HUDEP-2 (cell line): ENCODE measurements at regions not wholly inside any gene's neighbourhood (a gene's known extent, or its start where the extent isn't known, plus 50 kb on each side); places are given as distances from the start of the nearest gene placed in this dataset.

Source experiments
- DNase-seq, 76 experiments: peaks; one replicate each; lab custom pipeline; 2025; ENCODE audit not compliant: unreplicated experiment in 76 of 76; lab: John Stamatoyannopoulos, UW

DNA sequence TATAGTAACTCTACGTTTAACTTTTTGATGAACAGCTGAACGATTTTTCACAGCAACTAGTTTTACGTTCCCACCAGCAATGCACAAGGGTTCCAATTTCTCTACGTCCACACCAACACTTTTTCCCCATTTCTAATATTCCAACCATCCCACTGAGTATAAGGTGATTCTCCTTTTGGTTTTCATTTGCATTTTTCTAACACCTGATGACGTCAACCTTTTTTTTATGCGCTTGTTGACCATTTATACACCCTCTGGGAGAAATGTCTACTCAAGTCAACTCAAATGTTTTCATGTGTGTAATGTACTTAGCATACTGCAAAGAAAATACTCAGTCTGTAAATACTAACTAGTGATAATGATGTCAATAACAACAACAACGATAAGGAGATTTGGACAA is 177.2 kb upstream of the TENM3 start:
- no peak for DNase-seq

DNA sequence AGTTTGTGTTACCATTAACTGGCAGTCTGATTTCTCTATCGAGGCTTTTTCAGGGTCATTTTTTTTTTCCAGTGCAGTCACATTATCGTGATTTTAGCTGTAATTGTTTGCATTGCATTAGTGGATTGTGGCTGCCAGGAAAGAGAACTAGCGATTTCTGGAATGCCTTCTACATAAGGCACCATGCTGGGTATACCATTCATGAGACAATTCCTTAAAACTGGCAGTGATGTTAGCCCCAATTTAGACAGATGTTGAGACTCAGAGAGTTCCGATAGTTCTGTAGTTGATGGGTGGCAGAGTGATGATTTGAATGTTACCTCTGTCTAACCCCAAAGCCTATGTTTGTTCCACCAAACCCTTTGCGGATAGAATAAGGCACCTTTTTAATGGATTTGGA is 175.4 kb upstream of the TENM3 start:
- no peak for DNase-seq

DNA sequence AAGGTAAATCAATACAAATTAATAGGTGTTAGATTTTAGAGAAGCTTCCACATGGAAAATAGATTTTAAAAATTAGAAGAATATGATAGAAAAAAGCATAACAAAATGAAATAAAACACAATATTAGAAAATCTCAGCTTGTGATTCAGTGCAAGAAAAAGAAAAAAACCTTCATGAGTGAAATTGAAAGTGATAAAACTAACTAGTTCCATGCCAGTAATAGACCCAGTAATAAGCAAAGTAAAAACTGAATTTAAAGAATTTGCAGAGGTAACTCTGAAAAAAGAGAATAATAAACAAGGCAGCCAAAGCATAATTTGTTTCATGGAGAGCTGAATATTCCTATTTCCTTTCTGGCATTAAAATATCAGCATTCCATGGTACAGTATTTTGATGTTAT is 174.3 kb upstream of the TENM3 start:
- no peak for DNase-seq

DNA sequence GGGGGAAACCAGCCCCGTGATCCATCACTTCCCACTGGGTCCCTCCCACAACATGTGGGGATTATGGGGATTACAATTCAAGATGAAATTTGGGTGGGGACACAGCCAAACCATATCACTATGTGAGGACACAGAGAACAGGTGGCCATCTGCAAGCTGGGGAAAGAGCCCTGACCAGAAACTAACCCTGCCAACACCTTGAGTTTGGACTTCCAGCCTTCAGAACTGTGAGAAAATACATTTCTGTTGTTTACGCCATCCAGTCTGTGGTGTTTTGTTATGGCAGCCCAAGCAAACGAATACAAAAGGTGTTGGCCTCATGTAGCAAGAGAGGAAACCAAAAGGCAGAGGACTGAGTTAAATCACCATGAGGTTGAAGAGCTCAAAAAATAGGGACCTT is 169.9 kb upstream of the TENM3 start:
- no peak for DNase-seq

DNA sequence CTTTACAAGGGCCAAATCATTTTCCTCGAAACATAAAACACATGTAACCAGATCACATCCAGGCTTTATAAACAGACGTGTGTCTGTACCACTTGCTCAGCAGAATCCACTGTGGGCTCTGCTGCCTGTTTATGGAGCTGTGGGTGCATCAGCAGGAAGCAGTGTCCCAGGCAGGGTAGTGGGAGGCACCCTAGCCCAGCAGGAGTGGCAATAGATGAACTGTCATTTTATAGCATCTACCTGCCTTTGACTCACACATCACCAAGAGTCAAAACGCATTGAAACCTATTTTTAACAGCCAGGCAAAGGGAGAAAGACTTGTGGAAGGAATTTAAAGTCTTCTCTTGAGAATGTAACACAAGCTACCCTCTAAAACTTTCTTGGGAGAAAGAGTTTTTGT is 169.1 kb upstream of the TENM3 start:
- no peak for DNase-seq

DNA sequence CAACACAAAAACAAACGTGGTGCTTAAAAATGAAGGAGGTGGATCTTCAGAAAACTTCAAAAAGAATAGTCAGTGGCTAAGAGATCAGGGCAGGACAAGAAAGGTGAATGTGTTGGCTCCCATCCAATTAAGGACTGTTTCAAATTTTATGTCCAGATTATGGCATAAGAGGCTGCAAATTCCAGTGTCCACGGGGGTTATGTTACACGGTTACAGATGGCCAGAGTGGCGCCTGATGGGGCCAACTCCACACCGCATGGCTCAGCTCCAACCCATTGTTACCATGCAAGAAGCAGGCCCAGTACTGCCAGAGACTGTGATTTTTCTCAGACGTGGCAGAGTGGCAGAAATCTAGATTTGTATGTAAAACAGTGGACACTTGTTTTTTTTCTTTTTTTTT is 168.4 kb upstream of the TENM3 start:
- no peak for DNase-seq

DNA sequence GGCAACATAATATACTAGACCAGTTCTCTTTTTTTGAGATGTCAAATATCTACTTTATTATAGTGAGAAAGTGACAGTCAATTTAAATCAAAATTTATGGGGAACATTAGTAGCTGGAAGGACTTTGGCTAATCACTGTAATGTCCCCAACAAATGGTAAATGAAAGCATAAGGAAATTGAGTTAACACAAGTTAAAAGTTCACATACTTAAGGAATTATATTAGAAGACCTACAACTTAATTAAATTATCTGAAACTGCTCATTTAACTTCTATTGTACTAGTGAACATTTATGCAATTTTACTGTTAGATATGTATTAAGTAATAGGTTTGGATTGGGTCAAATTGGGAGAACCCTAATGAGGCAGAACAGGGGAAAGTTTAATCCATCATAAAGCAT is 160.3 kb upstream of the TENM3 start:
- DNase-seq: no peak

DNA sequence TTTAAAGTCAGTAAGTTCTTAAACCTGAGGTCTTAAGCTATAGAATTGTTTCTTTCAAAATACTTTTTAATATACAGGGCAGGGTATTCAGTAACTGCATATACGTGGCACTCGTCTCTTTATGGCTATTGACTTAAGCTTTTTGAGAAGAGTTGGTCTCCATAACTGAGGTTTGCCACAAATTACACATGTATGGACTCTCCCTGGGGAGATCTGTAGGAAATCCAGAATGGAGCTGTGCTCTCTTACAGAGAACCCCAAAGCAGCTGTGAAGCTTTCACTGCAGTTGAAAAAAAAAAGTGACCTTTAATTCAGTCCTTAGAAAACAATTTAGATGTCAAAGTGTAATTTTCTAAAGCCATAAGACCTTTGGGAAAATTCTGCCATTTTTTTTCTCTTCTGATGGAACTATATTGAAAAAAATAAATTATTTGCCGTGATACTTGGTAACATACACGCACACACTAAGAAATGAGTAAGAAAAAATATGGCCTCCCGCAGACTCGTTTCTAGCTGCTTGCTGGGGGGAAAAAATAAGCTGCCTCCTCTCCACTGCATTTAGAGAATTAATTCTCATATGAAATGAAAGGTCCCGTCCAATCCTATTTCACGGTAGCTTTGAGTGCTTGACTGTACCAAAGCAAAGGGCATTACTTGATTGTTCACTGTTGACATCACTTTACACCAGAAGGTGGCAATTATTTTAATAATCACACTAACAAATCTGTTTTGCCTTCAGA is 159.4 kb upstream of the TENM3 start:
- DNase-seq: no peak

DNA sequence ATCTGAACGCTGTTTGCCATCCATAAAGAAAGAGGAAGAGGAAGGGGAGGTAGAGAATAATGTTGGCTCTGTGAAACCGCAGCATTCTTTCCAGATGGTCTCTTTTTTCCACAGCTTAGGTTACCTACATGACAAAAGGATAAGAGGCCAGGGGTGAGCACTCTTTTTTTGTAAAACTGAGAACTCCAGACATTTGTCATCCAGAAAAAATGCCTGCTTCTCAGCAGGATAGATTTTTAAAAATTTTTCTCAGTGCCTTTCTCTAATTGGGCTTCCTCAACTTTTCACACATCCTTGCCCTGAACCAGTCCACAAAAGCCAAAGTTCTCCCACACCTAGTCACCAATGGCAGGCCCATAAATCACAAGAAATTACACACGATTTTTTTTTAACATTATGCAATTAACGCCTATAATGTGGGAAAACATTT is 158.1 kb upstream of the TENM3 start:
- DNase-seq: no peak

DNA sequence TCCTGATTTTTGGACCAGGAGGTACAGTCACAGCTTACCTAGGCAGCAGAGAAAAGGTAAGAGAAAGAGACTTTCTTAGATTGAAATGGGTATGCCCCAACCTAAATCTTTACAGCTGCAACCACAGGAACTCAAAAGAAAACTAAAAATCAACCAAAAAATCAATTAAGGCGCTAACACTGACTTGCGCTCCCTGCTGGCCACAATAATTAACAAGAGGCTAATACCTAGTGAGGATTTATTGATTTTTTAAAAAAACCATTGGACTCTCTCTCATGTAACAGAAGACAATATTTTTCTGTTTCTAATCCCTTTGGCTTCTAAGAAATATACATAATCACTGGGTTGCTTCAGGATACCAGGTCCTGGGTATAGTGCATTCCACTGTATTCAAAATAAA is 153.9 kb upstream of the TENM3 start:
- no peak for DNase-seq

DNA sequence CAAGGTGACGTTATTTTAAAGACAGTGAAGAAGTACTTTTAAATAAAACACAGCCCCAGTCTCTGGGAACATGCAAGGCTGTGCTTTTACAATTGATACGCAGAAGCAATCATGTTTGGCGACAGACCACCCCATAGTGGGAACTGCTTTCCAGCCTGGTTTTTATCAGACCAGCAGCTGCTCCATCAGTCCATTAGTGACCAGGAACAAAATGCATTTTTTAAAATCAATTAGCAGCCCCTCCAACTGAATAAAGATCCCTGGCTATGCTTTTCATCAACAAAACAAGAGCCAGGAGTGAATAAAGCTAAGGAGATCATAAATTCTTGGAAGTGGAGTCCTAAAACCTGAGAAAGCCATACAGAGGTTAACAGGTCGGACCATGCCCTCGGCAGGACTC is 153.0 kb upstream of the TENM3 start:
- no peak for DNase-seq

DNA sequence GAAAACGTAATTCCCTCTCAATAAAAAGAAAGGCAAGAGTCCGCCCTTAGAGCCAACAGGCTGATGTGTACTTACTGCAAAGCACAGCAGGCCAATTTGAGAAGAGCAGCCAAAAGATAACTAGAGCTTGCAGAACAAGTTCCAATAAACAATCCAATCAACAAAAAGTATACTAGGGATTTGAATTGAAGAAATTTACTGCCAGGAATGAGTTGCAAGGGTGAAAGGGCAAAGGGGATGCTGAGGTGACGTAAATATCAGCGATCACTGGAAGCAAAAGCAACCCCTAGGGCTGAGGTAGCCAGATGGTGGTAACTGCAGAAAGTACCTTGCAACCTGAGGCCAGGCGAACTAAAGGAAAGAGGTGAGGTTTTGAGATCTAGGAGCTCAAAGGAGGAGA is 152.1 kb upstream of the TENM3 start:
- DNase-seq: no peak

DNA sequence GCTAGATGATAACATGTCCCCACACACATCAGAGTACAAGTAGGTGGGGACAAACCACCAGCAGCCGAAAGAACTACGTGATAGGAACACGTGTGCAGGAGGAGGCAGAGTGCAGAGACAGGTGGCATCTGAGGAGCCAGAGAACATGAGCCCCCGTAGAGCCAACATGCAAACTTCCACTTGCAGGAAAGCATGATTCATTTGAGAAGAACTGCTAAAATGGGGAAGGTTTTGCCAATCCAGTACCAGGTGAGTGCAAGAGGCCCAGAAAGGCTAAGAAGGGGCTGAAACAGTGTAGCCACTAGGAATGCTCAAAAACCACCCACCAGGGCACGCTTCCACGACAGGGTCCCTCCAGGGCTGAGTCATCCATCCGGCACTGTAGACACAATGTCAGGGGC is 149.8 kb upstream of the TENM3 start:
- no peak for DNase-seq

DNA sequence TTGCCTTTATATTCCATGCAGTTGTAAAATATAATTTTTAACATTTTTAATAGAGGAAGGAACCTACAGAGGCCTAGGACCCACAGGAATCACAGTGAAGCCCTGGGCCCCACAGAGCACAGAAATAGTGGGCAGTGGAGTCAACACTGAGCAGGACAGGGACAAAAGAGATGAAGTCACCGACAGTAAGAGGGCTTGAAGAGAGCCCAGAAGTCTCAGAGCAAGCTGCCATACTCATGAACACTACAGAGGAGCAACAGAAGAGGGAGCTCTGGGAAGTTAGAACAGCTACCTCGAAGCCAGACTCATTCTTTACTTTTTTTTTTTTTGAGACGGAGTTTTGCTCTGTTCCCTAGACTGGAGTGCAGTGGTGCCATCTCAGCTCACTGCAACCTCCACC is 149.3 kb upstream of the TENM3 start:
- DNase-seq: no peak

DNA sequence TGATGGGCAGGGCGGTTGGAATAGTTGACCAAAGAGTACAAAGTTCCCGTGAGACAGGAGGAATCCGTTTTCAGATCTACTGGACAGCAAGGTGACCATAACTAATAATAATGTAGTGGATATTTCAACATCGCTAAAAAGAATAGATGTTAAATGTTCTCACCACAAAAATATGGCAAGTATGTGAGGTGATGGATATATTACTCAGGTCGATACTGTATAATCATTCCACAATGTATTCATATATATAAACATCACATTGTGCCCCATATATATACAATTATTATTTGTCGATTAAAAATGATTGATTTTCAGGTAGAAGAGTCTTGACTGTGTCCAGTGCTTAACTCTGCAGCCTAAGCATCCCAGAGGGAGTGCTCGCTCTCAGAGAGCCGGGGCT is 141.6 kb upstream of the TENM3 start:
- DNase-seq: no peak

DNA sequence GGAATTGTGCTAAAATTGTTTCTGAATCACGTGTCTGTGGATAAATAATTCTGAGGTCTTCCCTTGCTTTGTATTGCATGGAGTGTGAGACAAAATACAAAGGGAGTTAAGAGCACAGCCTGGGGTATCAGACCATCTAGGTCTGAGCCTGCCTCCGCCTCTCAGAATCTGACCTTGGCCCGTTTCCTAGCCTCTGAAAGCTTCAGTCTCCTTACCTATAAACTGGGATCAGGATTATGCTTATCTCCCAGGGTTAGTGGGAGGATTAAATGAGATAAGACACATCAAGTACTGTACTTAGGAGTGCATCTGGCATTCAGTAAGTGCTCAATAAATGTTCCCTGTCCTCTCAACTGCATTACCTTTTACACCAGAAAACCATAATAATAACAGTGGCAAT is 140.6 kb upstream of the TENM3 start:
- DNase-seq: no peak

DNA sequence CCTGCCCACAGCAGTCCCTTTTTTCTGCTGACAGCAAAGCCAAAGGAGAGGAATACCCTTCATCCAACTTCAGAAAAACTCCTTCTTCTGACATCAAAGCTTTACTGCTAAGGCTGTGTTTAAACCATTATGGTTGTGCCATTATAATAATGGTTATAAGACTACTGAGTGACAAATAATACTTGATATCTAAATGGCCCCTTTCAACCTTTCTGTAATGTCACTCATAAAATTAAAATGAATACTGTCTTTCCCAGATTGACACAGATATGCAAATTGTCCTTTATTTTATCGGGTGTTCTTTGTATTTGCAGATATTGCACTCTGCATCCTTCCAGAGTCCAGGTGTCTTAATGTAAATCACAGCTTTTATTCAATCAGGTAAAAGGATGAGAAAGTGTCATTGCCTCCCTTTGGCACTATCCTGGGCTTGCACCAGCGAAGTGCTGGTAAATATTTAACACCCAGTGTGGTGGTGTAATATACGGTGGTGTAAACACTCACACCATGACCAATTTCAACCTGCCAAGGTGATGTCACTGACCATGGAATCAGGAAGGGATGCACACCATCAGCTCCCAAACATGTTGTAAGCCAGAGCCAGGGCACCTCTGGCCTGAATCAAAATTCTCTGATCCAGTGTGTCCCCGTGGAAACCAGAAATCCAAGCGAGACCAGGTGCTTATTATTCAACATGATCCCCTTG is 139.4 kb upstream of the TENM3 start:
- no peak for DNase-seq

DNA sequence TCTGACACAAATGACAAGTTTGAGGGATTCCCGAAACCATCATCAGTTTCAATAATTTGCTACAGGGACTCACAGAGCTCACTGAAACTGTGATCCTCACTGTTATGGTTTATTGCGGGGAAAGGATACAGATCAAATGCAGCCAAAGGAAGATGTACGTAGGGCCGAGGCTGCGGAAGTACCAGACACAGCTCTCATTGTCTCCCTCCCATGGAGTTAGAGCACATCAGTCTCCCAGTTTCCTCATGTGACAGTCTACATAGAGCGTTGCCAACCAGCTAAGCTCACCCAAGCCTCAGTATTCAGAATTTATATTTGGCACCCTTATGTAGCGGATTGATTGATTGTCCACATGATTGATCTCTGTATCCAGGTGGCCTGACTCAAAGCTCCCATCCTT is 137.8 kb upstream of the TENM3 start:
- DNase-seq: no peak

DNA sequence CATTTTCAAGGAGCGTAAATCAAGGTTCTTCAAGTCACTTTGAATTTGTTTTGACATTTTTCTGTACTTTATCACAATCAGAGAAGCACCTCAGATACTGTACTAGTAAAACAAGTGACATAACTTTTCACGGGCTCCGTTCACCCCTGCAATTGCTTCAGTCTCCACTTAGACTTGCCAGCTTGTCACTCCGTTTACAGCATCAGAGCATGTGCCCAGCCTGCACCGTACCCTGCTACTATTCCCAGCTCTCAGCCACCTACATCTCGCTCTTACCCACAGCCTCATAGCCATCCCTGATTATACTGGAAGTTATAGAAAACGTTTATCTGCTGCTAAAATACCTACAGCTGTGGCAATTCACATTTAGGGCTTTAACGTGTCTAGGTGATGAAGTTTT is 135.3 kb upstream of the TENM3 start:
- no peak for DNase-seq

DNA sequence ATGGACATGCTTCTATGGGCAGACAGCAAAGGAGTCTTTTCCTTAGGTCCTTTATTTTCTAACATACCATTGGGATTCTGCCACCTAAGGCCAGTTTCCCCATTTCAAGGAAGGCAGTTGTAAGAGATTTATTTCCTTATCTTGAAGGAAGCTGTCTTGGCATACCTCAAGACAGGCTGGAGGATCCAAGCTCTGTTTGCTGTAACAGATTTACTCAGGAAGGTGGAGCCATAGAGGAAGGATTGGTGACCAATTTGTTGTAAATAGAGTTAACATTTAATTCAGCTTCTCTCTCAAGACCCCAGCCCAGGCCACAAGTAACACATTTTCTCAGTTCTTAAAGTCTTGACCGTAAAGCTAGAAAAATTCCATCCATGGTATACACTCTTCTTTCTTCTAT is 131.6 kb upstream of the TENM3 start:
- DNase-seq: no peak

DNA sequence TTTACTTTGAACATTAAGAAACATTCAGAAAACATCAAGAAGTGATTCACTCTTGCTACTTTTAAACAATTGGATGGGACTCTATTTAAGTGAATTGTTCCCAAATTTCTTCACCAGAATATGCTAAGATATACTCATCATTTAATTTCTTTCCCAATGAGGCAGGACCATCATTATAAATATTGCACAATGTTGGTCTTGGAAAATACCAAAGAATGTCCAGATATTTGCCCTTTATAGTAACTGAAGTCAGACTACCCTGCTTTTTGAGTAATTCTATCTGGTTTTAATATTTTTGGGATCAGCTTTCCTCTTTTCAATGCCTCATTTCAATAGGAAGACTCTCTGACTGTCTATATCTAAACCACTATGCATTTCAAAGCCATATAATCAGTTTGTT is 129.4 kb upstream of the TENM3 start:
- no peak for DNase-seq

DNA sequence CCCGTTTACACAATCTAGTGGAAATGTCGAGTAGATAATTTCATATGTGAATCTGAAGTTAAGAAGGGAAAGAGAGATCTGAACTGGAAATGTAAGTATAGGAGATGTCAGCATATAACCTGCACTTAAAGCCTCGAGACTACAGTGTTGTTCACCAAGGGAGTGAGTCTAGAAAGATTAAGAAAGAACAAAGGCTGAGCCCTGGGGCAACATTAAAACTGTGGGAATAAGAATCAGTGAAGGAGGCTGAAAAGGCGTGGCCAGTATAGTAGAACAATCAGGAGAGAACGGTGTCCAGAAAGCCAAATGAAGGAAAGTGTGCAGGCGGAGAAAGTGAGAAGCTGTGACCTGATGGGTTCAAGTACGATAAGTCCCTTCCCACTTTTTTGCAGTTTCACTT is 118.8 kb upstream of the TENM3 start:
- DNase-seq: no peak

DNA sequence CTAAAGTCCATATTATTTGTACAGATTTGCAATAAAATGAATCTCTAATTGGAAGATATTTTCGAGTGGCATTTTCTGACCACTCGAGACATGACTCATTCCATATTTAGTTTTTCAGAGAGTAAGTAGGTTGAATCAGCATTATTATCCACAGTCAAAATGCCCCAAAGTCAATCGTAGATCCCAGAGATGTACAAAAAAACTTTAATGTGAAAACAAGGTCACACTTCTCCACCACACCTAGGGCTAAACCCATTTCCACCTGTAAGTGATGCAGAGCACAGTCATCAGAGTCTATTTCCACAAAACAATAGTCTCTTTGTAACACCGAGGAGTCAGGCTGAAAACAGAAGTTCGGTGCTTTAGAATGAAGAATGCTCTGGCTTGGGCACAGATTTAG is 117.1 kb upstream of the TENM3 start:
- DNase-seq: no peak
